HG03108 (cell line): ENCODE measurements at regions not wholly inside any gene's neighbourhood (a gene's known extent, or its start where the extent isn't known, plus 50 kb on each side); places are given as distances from the start of the nearest gene placed in this dataset.

Experiments
- ATAC-seq: cut with Tn5 transposase; IDR thresholded peaks from one replicate; pipeline ENCODE4 v1.9.1; 2021; ENCODE audit warnings: moderate library complexity; ENCODE audit not compliant: unreplicated experiment

DNA sequence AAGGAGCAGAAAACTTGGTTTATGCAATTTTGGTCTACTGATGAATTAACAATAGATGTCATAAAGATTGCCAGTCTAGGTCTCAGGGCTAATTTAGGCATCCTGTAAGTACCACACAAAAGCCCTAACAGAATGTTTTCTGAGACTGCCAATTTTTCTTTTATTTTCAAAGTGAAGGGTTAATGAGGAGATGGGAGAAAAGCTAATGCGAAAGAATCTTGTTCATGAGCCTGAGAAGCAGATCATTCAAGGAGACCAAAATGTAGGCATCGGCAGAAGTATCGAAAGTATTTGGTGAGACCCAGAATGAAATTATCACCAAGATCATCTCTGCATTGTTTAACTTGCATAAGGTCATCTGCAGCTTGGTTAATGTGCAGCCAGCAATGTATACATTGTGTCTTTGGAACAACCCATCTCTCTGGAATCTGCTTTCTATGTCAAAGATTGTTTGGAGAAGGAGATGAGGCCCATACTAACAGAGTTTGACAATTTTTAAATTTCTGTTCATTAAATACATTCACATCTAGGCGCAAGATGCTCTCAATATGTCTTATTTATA is 163.3 kb upstream of the GLI3 start:
- no peak for ATAC-seq

DNA sequence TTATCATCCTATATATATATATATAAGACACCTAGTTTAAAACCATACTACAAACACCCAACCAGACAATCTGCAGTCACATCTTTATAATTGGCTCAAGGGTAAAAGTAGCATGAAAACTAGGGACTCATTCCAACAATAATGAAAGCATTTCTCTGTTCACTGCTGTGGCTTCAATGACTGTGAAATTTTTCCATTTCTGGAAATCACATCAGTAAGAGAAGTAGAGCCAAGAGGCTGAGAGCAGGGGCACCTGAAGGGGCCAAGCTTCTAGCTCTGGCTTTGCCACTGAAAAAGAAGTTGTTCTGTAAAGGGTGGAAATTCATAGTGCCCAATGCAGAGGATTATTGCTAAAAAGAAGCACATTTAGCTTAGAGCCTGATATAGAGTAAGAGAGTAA is 158.6 kb upstream of the GLI3 start:
- no peak for ATAC-seq

GRCh38 chr7:42392826-42393225 is 155.8 kb upstream of the GLI3 start:
- ATAC-seq, result no peak

DNA sequence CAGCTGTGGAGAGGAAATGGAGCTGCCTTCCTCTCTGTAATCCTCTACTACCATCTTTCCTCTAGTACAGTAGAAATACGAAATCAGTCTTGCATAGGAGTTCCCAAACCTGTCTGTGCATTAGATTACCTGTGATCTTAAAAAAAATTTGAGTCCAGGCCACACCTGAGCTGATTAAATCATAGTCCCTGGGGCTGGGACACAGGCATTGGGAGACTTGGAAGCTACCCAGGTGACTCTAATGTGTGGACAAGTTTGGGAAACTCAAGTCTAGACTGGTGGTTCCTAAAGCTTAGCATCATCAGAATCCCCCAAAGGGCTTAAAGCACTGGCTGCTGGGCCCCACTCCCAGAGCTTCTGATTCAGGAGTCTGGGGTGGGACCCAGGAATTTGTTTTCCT is 152.7 kb upstream of the GLI3 start:
- ATAC-seq, result no peak

GRCh38 chr7:42385912-42386311 is 148.9 kb upstream of the GLI3 start:
- ATAC-seq, result no peak

GRCh38 chr7:42381161-42381560 is 144.2 kb upstream of the GLI3 start:
- ATAC-seq, result no peak

GRCh38 chr7:42380401-42380800 is 143.4 kb upstream of the GLI3 start:
- ATAC-seq, result no peak

- no peak for ATAC-seq
These were observed 141.1 kb upstream of the GLI3 start for GRCh38 chr7:42378149-42378548.

- no peak for ATAC-seq
These were observed 136.3 kb upstream of the GLI3 start for GRCh38 chr7:42373285-42373684.

DNA sequence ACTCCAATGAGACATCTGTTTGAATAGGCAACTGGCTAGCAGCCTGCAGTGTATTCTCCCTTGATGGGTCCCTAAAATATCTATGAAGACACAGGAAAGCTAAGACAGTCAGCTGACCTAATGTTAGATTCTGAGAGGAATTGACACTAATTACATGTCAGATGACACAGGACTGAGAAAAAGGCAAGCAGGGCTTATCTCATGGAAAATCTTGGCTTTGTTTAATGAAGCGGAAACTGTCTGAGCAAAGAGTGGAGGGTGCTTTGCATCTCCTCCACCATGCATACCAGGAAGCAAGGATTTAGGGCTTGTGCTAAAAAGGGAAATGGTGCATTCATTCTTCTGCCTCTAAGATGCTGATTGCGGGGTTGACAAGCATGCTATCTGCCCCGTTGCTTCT is 135.5 kb upstream of the GLI3 start:
- no peak for ATAC-seq

- no peak for ATAC-seq
These were observed 122.9 kb upstream of the GLI3 start for GRCh38 chr7:42359946-42360345.

- no peak for ATAC-seq
These were observed 114.4 kb upstream of the GLI3 start for GRCh38 chr7:42351316-42351935.

DNA sequence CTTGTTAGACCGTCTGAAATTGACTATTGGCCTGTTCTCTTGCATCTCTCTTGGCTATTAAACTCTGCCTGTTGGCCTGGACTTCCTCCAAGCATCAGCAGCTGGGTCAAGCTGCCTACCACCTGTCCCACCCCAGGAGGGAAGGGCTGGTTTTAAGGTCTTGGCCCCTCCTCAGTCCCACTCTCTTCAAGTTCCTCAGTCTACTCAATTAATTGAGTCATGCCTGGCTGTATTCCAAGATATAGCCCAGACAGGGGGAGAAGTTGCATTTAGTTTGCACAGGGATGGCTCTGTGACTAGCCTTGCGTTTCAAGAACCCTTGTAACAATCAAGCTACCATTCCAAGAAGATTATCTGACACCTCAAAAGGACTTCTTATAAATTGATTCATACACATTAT is 113.8 kb upstream of the GLI3 start:
- ATAC-seq, result no peak

DNA sequence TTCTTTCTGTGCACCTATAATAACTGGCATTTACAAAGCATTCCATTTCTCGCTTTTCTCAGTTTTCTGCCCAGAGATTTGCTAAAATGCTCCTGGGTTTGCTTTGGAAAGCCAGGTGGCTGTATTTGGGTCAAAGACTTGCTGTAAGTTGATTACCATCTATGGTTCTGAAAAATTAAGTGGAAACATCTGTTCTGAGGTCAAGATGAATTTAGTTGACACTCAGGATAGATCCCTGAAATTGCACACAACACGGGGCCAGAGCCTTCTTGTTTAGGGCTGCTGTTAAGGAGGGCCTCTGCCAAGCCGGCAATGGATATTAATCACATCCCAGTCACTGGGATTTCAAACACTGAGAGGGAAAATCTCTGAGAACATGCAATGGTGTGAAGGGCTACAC is 111.6 kb upstream of the GLI3 start:
- no peak for ATAC-seq

DNA sequence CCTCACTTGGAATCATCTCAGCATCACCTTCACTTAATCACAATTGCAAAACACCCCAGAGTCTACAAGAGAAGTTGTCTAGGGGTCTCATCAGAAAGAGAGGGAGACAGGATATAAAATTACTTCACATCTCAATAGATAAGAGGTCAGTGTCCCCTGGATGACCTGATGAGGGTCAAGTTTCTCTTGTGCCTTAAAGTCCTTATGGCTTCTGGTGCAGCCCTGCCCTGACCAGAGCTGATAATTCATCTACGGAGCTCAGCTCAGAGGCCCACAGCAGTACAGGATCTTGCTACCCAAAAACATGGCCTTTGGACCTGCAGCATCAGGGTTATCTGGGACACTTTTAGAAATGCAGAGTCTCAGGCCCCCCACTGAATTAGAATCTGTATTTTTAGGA is 111.1 kb upstream of the GLI3 start:
- ATAC-seq, result no peak

GRCh38 chr7:42347616-42348015 is 110.6 kb upstream of the GLI3 start:
- no peak for ATAC-seq

- no peak for ATAC-seq
These were observed 108.7 kb upstream of the GLI3 start for GRCh38 chr7:42345478-42346299.

DNA sequence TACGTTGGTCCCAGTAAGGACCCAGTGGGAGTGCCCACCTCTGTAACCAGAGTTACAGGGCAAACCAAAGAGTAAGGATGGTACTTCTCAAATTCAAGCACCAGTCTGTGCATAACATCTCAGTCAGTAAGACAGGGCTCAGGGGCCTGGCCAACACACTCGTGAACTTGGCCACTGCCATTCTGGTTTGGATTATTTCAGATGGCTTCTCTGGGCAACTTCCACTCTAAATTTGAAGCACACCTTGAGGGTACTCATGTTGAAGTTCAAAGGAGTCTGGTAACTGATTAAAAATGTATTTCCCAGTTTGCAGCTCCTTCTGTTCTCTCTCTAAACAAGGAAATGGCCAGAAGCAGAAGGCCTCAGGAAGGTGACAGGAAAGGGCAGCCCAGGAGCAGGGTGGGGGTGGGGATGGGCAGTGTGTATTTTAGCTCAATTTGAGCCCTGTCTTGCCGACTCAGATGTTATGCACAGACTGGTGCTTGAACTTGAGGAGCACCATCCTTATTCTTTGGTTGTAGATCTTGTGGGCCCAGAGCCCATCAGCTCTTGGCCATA is 107.3 kb upstream of the GLI3 start:
- no peak for ATAC-seq

- no peak for ATAC-seq
These were observed 105.4 kb upstream of the GLI3 start for GRCh38 chr7:42342381-42342780.

DNA sequence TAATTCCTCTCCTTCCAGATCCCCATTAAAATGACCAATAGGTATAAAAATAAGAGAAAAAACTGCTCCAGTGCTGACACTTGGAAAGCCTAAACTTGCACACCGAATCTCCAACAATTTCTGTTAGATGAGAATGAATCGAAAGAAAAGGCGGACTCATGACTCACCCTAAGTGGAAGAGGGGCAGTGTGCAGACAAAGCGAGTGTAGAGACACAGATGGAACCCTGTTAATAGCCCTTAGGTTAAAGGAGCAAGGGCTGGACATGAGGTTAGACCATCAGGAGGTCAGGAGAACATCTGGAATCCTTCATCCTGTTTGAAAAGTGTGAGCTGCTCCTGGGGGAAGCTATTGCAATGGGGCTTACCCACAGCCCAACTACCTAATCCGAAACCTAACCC is 103.4 kb upstream of the GLI3 start:
- ATAC-seq, result no peak

- no peak for ATAC-seq
These were observed 102.0 kb upstream of the GLI3 start for GRCh38 chr7:42338916-42339540.
